Dendritic cell treated with granulocyte-macrophage colony-stimulating factor and Interleukin-4, amounts not matched to agents 40 ng/mL and 50 ng/mL, for 4 days (primary cell): ENCODE measurements at regions not wholly inside any gene's neighbourhood (a gene's known extent, or its start where the extent isn't known, plus 50 kb on each side); places are given as distances from the start of the nearest gene placed in this dataset.
"Not testable (repeated sequence)": the region's sequence is repeated elsewhere in the genome, so short reads cannot be mapped to it uniquely, and the experiment has no call there.

Source experiments
- H3K27ac Mint-ChIP-seq: one replicate; pipeline ENCODE4 v1.8.0; 2022; ENCODE audit warnings: mild to moderate bottlenecking, mixed read lengths
- H3K27me3 Mint-ChIP-seq: one replicate; pipeline ENCODE4 v1.8.0; 2022; ENCODE audit warnings: mild to moderate bottlenecking, mixed read lengths
- H3K36me3 Mint-ChIP-seq: one replicate; pipeline ENCODE4 v1.8.0; 2022; ENCODE audit warnings: low read depth, mixed read lengths
- H3K4me1 Mint-ChIP-seq: one replicate; pipeline ENCODE4 v1.8.0; 2022; ENCODE audit warnings: low read depth, mixed read lengths
- H3K4me3 Mint-ChIP-seq: one replicate; pipeline ENCODE4 v1.8.0; 2022; ENCODE audit warnings: mild to moderate bottlenecking, moderate library complexity, mixed read lengths
- H3K9me3 Mint-ChIP-seq: one replicate; pipeline ENCODE4 v1.8.0; 2022; ENCODE audit warnings: mixed read lengths
- intact Hi-C: fragments of 100-400 bp; cut with micrococcal nuclease; formaldehyde crosslinking; loops from one replicate; pipeline ENCODE4 v1.15.0; 2022

- no peaks in the 10 kb centered on the region for H3K36me3 Mint-ChIP-seq
- H3K4me1 Mint-ChIP-seq: no peaks in the 10 kb centered on the region
- no peak overlapping the region for H3K27ac Mint-ChIP-seq
- intact Hi-C loops: no loop called here
- peaks cover 17% of the 10 kb centered on the region for H3K9me3 Mint-ChIP-seq
- H3K27me3 Mint-ChIP-seq: no peaks in the 10 kb centered on the region
- H3K4me3 Mint-ChIP-seq: no peak overlapping the region
Measured at GRCh38 chr5:91611746-91612145, 228.6 kb upstream of the ARRDC3 start.

DNA sequence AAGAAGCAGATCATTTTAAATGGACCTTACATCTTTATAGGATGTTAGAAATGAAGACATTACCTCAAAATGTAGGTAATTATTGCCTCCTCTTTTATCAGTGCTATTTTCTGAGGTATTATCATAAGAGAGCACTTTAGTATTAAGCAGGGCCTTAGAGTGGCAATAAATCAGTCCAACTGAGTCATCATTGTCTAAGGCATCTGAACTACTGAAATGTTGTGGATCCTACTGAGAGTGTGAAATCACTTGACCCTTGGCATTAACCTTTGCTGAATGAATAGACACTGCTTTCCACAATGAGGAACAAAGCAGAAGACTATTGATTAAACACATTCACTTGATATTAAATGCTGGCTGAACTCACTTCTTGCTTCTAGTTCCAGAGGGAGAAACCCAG is 224.6 kb upstream of the ARRDC3 start:
- H3K36me3 Mint-ChIP-seq: no peaks in the 10 kb centered on the region
- intact Hi-C loops: no loop called here
- H3K9me3 Mint-ChIP-seq: no peaks in the 10 kb centered on the region
- H3K4me3 Mint-ChIP-seq: no peak overlapping the region
- no peaks in the 10 kb centered on the region for H3K4me1 Mint-ChIP-seq
- no peak overlapping the region for H3K27ac Mint-ChIP-seq
- no peaks in the 10 kb centered on the region for H3K27me3 Mint-ChIP-seq

- Mint-ChIP-seq H3K36me3 (no peaks in the 10 kb centered on the region), H3K27ac (no peak overlapping the region), H3K27me3 (no peaks in the 10 kb centered on the region)
Measured at GRCh38 chr5:91599863-91600262, 216.7 kb upstream of the ARRDC3 start.

DNA sequence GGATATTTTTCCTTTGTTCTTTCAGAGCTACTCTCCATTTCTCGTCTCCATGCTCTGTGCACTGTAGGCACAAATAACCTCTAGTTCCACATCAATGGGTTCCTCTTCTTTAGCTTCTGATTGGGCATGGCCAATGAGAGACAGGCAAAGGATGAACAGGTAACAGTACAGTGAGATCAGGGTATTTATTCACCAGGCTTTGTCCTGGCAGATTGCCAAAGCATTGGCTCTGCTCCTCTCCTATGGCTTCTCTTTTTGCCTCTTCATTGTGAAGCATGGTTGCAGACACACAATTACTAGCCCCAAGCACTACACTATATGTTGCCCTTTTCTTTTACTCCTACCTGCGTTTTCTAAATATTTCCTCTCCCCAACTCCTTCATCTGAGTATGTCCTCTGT is 215.1 kb upstream of the ARRDC3 start:
- no peaks in the 10 kb centered on the region for H3K36me3 Mint-ChIP-seq
- intact Hi-C loops: no loop called here
- peaks cover 26% of the 10 kb centered on the region for H3K9me3 Mint-ChIP-seq
- no peaks in the 10 kb centered on the region for H3K27me3 Mint-ChIP-seq
- H3K27ac Mint-ChIP-seq: no peak overlapping the region
- no peak overlapping the region for H3K4me3 Mint-ChIP-seq
- no peaks in the 10 kb centered on the region for H3K4me1 Mint-ChIP-seq

More at GRCh38 chr5:91599863-91600262, 216.7 kb upstream of the ARRDC3 start:
- H3K4me1 Mint-ChIP-seq: no peaks in the 10 kb centered on the region
- intact Hi-C loops: no loop called here
- no peak overlapping the region for H3K4me3 Mint-ChIP-seq
- peaks cover 14% of the 10 kb centered on the region for H3K9me3 Mint-ChIP-seq

GRCh38 chr5:91595424-91595823 is 212.3 kb upstream of the ARRDC3 start:
- Mint-ChIP-seq H3K27me3 (no peaks in the 10 kb centered on the region), H3K27ac (no peak overlapping the region), H3K9me3 (peaks cover 50% of the 10 kb centered on the region), H3K4me3 (no peak overlapping the region), H3K36me3 (no peaks in the 10 kb centered on the region), H3K4me1 (no peaks in the 10 kb centered on the region)
- intact Hi-C loops: no loop called here

DNA sequence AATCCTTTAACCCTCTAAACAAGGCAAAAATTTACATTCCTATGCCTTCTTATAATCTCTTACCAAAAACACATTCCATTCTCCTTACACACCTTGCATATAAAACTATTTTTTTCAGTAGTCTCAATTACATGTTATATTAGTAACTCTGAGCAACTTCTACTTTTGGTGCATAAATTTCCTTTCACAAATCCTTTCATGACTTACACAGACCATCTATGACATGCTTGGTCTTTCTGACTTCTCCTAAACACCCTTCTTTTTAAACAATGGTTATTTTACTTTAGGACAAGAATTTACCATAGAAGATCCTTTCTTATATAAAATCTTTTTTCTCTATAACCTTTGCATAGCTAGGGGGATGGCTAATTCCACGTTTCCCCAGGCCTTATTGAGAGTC is 208.0 kb upstream of the ARRDC3 start:
- no peaks in the 10 kb centered on the region for H3K27me3 Mint-ChIP-seq
- H3K4me1 Mint-ChIP-seq: no peaks in the 10 kb centered on the region
- H3K4me3 Mint-ChIP-seq: no peak overlapping the region
- no peak overlapping the region for H3K27ac Mint-ChIP-seq
- H3K9me3 Mint-ChIP-seq: peaks cover 64% of the 10 kb centered on the region
- intact Hi-C loops: no loop called here
- no peaks in the 10 kb centered on the region for H3K36me3 Mint-ChIP-seq

GRCh38 chr5:91586232-91586631 is 203.1 kb upstream of the ARRDC3 start:
- Mint-ChIP-seq H3K27me3 (no peaks in the 10 kb centered on the region), H3K36me3 (no peaks in the 10 kb centered on the region)

GRCh38 chr5:91584352-91584751 is 201.2 kb upstream of the ARRDC3 start:
- no peaks in the 10 kb centered on the region for H3K27me3 Mint-ChIP-seq
- H3K27ac Mint-ChIP-seq: no peak overlapping the region
- no peaks in the 10 kb centered on the region for H3K4me1 Mint-ChIP-seq
- intact Hi-C loops: no loop called here
- peaks cover 15% of the 10 kb centered on the region for H3K9me3 Mint-ChIP-seq
- no peak overlapping the region for H3K4me3 Mint-ChIP-seq
- no peaks in the 10 kb centered on the region for H3K36me3 Mint-ChIP-seq

More at GRCh38 chr5:91586232-91586631, 203.1 kb upstream of the ARRDC3 start:
- no peak overlapping the region for H3K27ac Mint-ChIP-seq
- no peaks in the 10 kb centered on the region for H3K4me1 Mint-ChIP-seq
- peaks cover 22% of the 10 kb centered on the region for H3K9me3 Mint-ChIP-seq
- no peak overlapping the region for H3K4me3 Mint-ChIP-seq
- intact Hi-C loops: no loop called here

DNA sequence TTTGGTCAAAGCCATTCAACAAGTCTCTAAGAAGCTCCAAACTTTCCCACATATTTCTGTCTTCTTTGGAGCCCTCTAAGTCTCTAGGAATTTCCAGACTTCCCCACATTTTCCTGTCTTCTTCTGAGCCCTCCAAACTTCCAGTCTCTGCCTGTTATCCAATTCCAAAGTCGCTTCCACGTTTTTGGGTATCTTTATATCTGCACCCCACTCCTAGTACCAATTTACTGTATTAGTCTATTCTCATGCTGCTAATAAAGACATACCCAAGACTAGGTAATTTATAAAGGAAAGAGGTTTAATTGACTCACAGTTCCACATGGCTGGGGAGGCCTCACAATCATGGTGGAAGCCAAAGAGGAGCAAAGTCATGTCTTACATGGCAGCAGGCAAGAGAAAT is 182.9 kb upstream of the ARRDC3 start:
- H3K4me3 Mint-ChIP-seq, H3K36me3 Mint-ChIP-seq, intact Hi-C loops, H3K4me1 Mint-ChIP-seq, H3K27me3 Mint-ChIP-seq, H3K27ac Mint-ChIP-seq: not testable (repeated sequence)
- peaks cover 59% of the 10 kb centered on the region for H3K9me3 Mint-ChIP-seq

- H3K27ac Mint-ChIP-seq: no peak overlapping the region
- H3K9me3 Mint-ChIP-seq: peaks cover 69% of the 10 kb centered on the region
- intact Hi-C loops: no loop called here
Measured at GRCh38 chr5:91562922-91563321, 179.8 kb upstream of the ARRDC3 start.

GRCh38 chr5:91541696-91542095 is 158.6 kb upstream of the ARRDC3 start:
- Mint-ChIP-seq H3K27ac (no peak overlapping the region), H3K36me3 (no peaks in the 10 kb centered on the region), H3K4me3 (no peak overlapping the region), H3K27me3 (no peaks in the 10 kb centered on the region), H3K9me3 (no peaks in the 10 kb centered on the region), H3K4me1 (no peaks in the 10 kb centered on the region)
- intact Hi-C loops: no loop called here

More at GRCh38 chr5:91562922-91563321, 179.8 kb upstream of the ARRDC3 start:
- Mint-ChIP-seq H3K4me3 (no peak overlapping the region), H3K27me3 (no peaks in the 10 kb centered on the region), H3K36me3 (no peaks in the 10 kb centered on the region), H3K4me1 (no peaks in the 10 kb centered on the region)

DNA sequence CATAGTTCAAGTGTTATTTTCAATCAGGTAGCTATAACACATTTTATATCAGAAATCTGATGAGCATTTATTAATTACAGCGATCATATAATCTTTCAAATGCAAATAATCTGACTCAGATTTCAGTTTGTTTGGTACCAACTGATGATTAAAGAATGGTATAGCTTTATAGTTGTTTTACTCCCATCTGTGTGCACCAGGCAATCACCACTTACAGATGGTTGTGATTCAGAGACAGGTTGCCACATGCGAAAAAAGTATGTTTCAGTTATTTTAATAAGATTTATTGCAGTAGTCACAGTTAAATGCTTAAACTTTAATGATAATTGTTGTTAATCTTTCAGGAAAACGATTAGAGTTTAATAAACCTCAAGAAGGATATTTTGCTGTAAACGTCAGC is 155.1 kb upstream of the ARRDC3 start:
- H3K27me3 Mint-ChIP-seq: no peaks in the 10 kb centered on the region
- no peak overlapping the region for H3K27ac Mint-ChIP-seq
- H3K36me3 Mint-ChIP-seq: no peaks in the 10 kb centered on the region
- H3K9me3 Mint-ChIP-seq: no peaks in the 10 kb centered on the region
- no peaks in the 10 kb centered on the region for H3K4me1 Mint-ChIP-seq
- H3K4me3 Mint-ChIP-seq: no peak overlapping the region
- intact Hi-C loops: no loop called here

DNA sequence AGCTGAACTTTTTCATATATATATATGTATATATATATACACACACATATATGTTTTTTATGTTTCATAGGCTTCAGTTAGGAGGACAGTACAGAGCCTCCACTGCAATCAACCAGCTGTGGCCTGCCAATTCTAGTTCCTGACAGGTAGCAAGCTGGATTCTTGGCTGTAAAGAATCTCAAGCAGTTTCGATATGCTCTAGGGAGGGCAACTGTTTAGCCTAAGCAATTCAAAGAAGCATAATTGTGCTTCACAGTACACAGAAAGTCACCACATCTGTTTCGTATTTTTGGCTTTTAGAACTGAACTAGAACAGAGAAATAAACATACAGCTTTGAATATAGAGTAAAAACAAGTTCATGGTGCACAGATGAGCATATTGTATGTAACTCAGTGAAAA is 152.4 kb upstream of the ARRDC3 start:
- H3K4me1 Mint-ChIP-seq: no peaks in the 10 kb centered on the region
- intact Hi-C loops: no loop called here
- no peak overlapping the region for H3K4me3 Mint-ChIP-seq
- no peaks in the 10 kb centered on the region for H3K9me3 Mint-ChIP-seq
- no peaks in the 10 kb centered on the region for H3K27me3 Mint-ChIP-seq
- H3K27ac Mint-ChIP-seq: no peak overlapping the region
- no peaks in the 10 kb centered on the region for H3K36me3 Mint-ChIP-seq

- intact Hi-C loops: no loop called here
- Mint-ChIP-seq H3K36me3 (no peaks in the 10 kb centered on the region), H3K4me3 (no peak overlapping the region), H3K9me3 (no peaks in the 10 kb centered on the region), H3K27me3 (no peaks in the 10 kb centered on the region), H3K4me1 (no peaks in the 10 kb centered on the region), H3K27ac (no peak overlapping the region)
Measured at GRCh38 chr5:91534332-91534731, 151.2 kb upstream of the ARRDC3 start.

DNA sequence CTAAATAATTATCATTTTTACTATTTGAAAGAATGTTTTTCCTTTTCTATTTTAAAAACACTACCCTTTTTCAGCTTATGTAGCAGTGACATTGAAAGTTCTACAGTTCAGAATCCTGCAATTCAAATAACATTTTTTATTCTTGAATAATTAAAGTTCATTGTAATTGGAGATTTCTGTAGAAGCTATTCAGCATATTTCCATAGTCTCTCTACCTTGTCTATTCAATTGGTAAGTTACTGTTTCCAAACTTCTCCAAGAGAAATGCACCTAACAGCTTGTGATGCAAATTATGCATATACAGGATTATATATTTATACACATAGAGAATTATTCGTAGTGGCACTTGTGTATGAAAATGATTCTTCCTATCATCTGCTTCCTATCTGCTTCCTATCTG is 149.7 kb upstream of the ARRDC3 start:
- intact Hi-C loops: no loop called here
- H3K4me3 Mint-ChIP-seq: no peak overlapping the region

More for the DNA sequence above, 149.7 kb upstream of the ARRDC3 start:
- no peaks in the 10 kb centered on the region for H3K36me3 Mint-ChIP-seq
- H3K9me3 Mint-ChIP-seq: no peaks in the 10 kb centered on the region
- H3K4me1 Mint-ChIP-seq: no peaks in the 10 kb centered on the region
- no peak overlapping the region for H3K27ac Mint-ChIP-seq
- H3K27me3 Mint-ChIP-seq: no peaks in the 10 kb centered on the region
